ENCODE measurements at regions not wholly inside any gene's neighbourhood (a gene's known extent, or its start where the extent isn't known, plus 50 kb on each side); places are given as distances from the start of the nearest gene placed in this dataset.
"Not testable (repeated sequence)": the region's sequence is repeated elsewhere in the genome, so short reads cannot be mapped to it uniquely, and the experiment has no call there.

GRCh38 chr3:191637611-191638010 lies 176.6 kb downstream of the PYDC2 start:
- no peak overlapping the region for H3K27ac ChIP-seq (ENCODE audit: insufficient read depth, low read depth, low read length, poor library complexity, severe bottlenecking)
- no peaks in the 10 kb centered on the region for H3K4me1 ChIP-seq (ENCODE audit: control insufficient read depth, insufficient read depth, low read length)
- no peak overlapping the region for H3K4me3 ChIP-seq (ENCODE audit: insufficient read depth, low read depth, low read length)
- H3K27me3 ChIP-seq (ENCODE audit: control insufficient read depth, insufficient read depth, low read length, poor library complexity, severe bottlenecking), result no peaks in the 10 kb centered on the region
- no peaks in the 10 kb centered on the region for H3K9me3 ChIP-seq (ENCODE audit: control insufficient read depth, low read length)
- no peaks in the 10 kb centered on the region for H3K36me3 ChIP-seq (ENCODE audit: control insufficient read depth, insufficient read depth, low read length)

- Histone ChIP-seq H3K9me3 (ENCODE audit: control insufficient read depth, low read length) (no peaks in the 10 kb centered on the region), H3K4me1 (ENCODE audit: control insufficient read depth, insufficient read depth, low read length) (no peaks in the 10 kb centered on the region), H3K27me3 (ENCODE audit: control insufficient read depth, insufficient read depth, low read length, poor library complexity, severe bottlenecking) (no peaks in the 10 kb centered on the region), H3K4me3 (ENCODE audit: insufficient read depth, low read depth, low read length) (no peak overlapping the region), H3K27ac (ENCODE audit: insufficient read depth, low read depth, low read length, poor library complexity, severe bottlenecking) (no peak overlapping the region), H3K36me3 (ENCODE audit: control insufficient read depth, insufficient read depth, low read length) (no peaks in the 10 kb centered on the region)
- WGBS, 2 experiments, result 93% methylated on average over 3 of the region's 3 CpGs
These were observed 180.8 kb downstream of the PYDC2 start for GRCh38 chr3:191641789-191642188.

- Histone ChIP-seq H3K36me3 (ENCODE audit: control insufficient read depth, insufficient read depth, low read length) (no peaks in the 10 kb centered on the region), H3K4me1 (ENCODE audit: control insufficient read depth, insufficient read depth, low read length) (no peaks in the 10 kb centered on the region), H3K27me3 (ENCODE audit: control insufficient read depth, insufficient read depth, low read length, poor library complexity, severe bottlenecking) (no peaks in the 10 kb centered on the region), H3K9me3 (ENCODE audit: control insufficient read depth, low read length) (no peaks in the 10 kb centered on the region), H3K27ac (ENCODE audit: insufficient read depth, low read depth, low read length, poor library complexity, severe bottlenecking) (no peak overlapping the region), H3K4me3 (ENCODE audit: insufficient read depth, low read depth, low read length) (no peak overlapping the region)
- no CpG with 5 or more reads among the region's 2 CpGs for WGBS, 2 experiments
These were observed 183.3 kb downstream of the PYDC2 start for GRCh38 chr3:191644291-191644690.

GRCh38 chr3:191646242-191646641 lies 185.3 kb downstream of the PYDC2 start:
- Histone ChIP-seq H3K4me1 (ENCODE audit: control insufficient read depth, insufficient read depth, low read length) (no peaks in the 10 kb centered on the region), H3K4me3 (ENCODE audit: insufficient read depth, low read depth, low read length) (no peak overlapping the region), H3K27ac (ENCODE audit: insufficient read depth, low read depth, low read length, poor library complexity, severe bottlenecking) (no peak overlapping the region), H3K36me3 (ENCODE audit: control insufficient read depth, insufficient read depth, low read length) (no peaks in the 10 kb centered on the region), H3K27me3 (ENCODE audit: control insufficient read depth, insufficient read depth, low read length, poor library complexity, severe bottlenecking) (no peaks in the 10 kb centered on the region), H3K9me3 (ENCODE audit: control insufficient read depth, low read length) (no peaks in the 10 kb centered on the region)
- WGBS, 2 experiments, result 91 to 94% methylated on average over 4 of the region's 4 CpGs

- H3K9me3 ChIP-seq (ENCODE audit: control insufficient read depth, low read length), result peaks cover 3% of the 10 kb centered on the region
- no peaks in the 10 kb centered on the region for H3K27me3 ChIP-seq (ENCODE audit: control insufficient read depth, insufficient read depth, low read length, poor library complexity, severe bottlenecking)
- no peaks in the 10 kb centered on the region for H3K36me3 ChIP-seq (ENCODE audit: control insufficient read depth, insufficient read depth, low read length)
- no peak overlapping the region for H3K4me3 ChIP-seq (ENCODE audit: insufficient read depth, low read depth, low read length)
- H3K27ac ChIP-seq (ENCODE audit: insufficient read depth, low read depth, low read length, poor library complexity, severe bottlenecking), result no peak overlapping the region
- H3K4me1 ChIP-seq (ENCODE audit: control insufficient read depth, insufficient read depth, low read length), result no peaks in the 10 kb centered on the region
These were observed 187.8 kb downstream of the PYDC2 start for GRCh38 chr3:191648787-191649186.

GRCh38 chr3:191649626-191650025 lies 188.7 kb downstream of the PYDC2 start:
- Histone ChIP-seq H3K4me3 (ENCODE audit: insufficient read depth, low read depth, low read length) (no peak overlapping the region), H3K27me3 (ENCODE audit: control insufficient read depth, insufficient read depth, low read length, poor library complexity, severe bottlenecking) (no peaks in the 10 kb centered on the region), H3K36me3 (ENCODE audit: control insufficient read depth, insufficient read depth, low read length) (no peaks in the 10 kb centered on the region), H3K9me3 (ENCODE audit: control insufficient read depth, low read length) (peaks cover 3% of the 10 kb centered on the region), H3K27ac (ENCODE audit: insufficient read depth, low read depth, low read length, poor library complexity, severe bottlenecking) (no peak overlapping the region), H3K4me1 (ENCODE audit: control insufficient read depth, insufficient read depth, low read length) (no peaks in the 10 kb centered on the region)
- WGBS, 2 experiments, result 90 to 91% methylated on average over 1 of the region's 1 CpG

GRCh38 chr3:191658781-191659419 lies 197.9 kb downstream of the PYDC2 start:
- 95% methylated on average over 18 of the region's 18 CpGs for WGBS, 2 experiments
- not testable (repeated sequence) for H3K27me3 ChIP-seq (ENCODE audit: control insufficient read depth, insufficient read depth, low read length, poor library complexity, severe bottlenecking); H3K9me3 ChIP-seq (ENCODE audit: control insufficient read depth, low read length); H3K4me3 ChIP-seq (ENCODE audit: insufficient read depth, low read depth, low read length); H3K36me3 ChIP-seq (ENCODE audit: control insufficient read depth, insufficient read depth, low read length); H3K4me1 ChIP-seq (ENCODE audit: control insufficient read depth, insufficient read depth, low read length); H3K27ac ChIP-seq (ENCODE audit: insufficient read depth, low read depth, low read length, poor library complexity, severe bottlenecking)

- not testable (repeated sequence) for H3K4me3 ChIP-seq (ENCODE audit: insufficient read depth, low read depth, low read length); H3K9me3 ChIP-seq (ENCODE audit: control insufficient read depth, low read length); H3K4me1 ChIP-seq (ENCODE audit: control insufficient read depth, insufficient read depth, low read length); H3K36me3 ChIP-seq (ENCODE audit: control insufficient read depth, insufficient read depth, low read length); H3K27me3 ChIP-seq (ENCODE audit: control insufficient read depth, insufficient read depth, low read length, poor library complexity, severe bottlenecking); H3K27ac ChIP-seq (ENCODE audit: insufficient read depth, low read depth, low read length, poor library complexity, severe bottlenecking)
- 95 to 96% methylated on average over 5 of the region's 5 CpGs for WGBS, 2 experiments
These were observed 201.2 kb downstream of the PYDC2 start for GRCh38 chr3:191662150-191662549.

- 79 to 89% methylated on average over 3 of the region's 3 CpGs for WGBS, 2 experiments
- H3K4me1 ChIP-seq (ENCODE audit: control insufficient read depth, insufficient read depth, low read length), result no peaks in the 10 kb centered on the region
- H3K4me3 ChIP-seq (ENCODE audit: insufficient read depth, low read depth, low read length), result no peak overlapping the region
- H3K9me3 ChIP-seq (ENCODE audit: control insufficient read depth, low read length), result no peaks in the 10 kb centered on the region
- no peaks in the 10 kb centered on the region for H3K36me3 ChIP-seq (ENCODE audit: control insufficient read depth, insufficient read depth, low read length)
- H3K27me3 ChIP-seq (ENCODE audit: control insufficient read depth, insufficient read depth, low read length, poor library complexity, severe bottlenecking), result no peaks in the 10 kb centered on the region
- H3K27ac ChIP-seq (ENCODE audit: insufficient read depth, low read depth, low read length, poor library complexity, severe bottlenecking), result no peak overlapping the region
These were observed 220.1 kb downstream of the PYDC2 start for GRCh38 chr3:191680989-191681597.

- H3K36me3 ChIP-seq (ENCODE audit: control insufficient read depth, insufficient read depth, low read length), result no peaks in the 10 kb centered on the region
- H3K27me3 ChIP-seq (ENCODE audit: control insufficient read depth, insufficient read depth, low read length, poor library complexity, severe bottlenecking), result no peaks in the 10 kb centered on the region
- no peak overlapping the region for H3K4me3 ChIP-seq (ENCODE audit: insufficient read depth, low read depth, low read length)
- H3K9me3 ChIP-seq (ENCODE audit: control insufficient read depth, low read length), result no peaks in the 10 kb centered on the region
- H3K4me1 ChIP-seq (ENCODE audit: control insufficient read depth, insufficient read depth, low read length), result no peaks in the 10 kb centered on the region
- 91 to 94% methylated on average over 4 to 5 of the region's 5 CpGs for WGBS, 2 experiments
- no peak overlapping the region for H3K27ac ChIP-seq (ENCODE audit: insufficient read depth, low read depth, low read length, poor library complexity, severe bottlenecking)
These were observed 222.0 kb downstream of the PYDC2 start for GRCh38 chr3:191682961-191683360.

- Histone ChIP-seq H3K27me3 (ENCODE audit: control insufficient read depth, insufficient read depth, low read length, poor library complexity, severe bottlenecking) (no peaks in the 10 kb centered on the region), H3K36me3 (ENCODE audit: control insufficient read depth, insufficient read depth, low read length) (no peaks in the 10 kb centered on the region), H3K4me3 (ENCODE audit: insufficient read depth, low read depth, low read length) (no peak overlapping the region), H3K4me1 (ENCODE audit: control insufficient read depth, insufficient read depth, low read length) (no peaks in the 10 kb centered on the region), H3K27ac (ENCODE audit: insufficient read depth, low read depth, low read length, poor library complexity, severe bottlenecking) (no peak overlapping the region), H3K9me3 (ENCODE audit: control insufficient read depth, low read length) (no peaks in the 10 kb centered on the region)
These were observed 225.7 kb downstream of the PYDC2 start for GRCh38 chr3:191686626-191687025.
